ENCODE measurements at regions not wholly inside any gene's neighbourhood (a gene's known extent, or its start where the extent isn't known, plus 50 kb on each side); places are given as distances from the start of the nearest gene placed in this dataset.

- TF ChIP-seq CTCF (IDR thresholded peaks at IDR 0.05) (no peak), POLR2A (IDR thresholded peaks at IDR 0.05) (no peak)
These were observed 793.5 kb upstream of the CNTN5 start for GRCh38 chr11:98227278-98227677.

Measured in esophagus squamous epithelium (tissue), 4 donors.